Mesenchymal stem cell (in vitro differentiated cells and primary cell): ENCODE measurements at regions not wholly inside any gene's neighbourhood (a gene's known extent, or its start where the extent isn't known, plus 50 kb on each side); places are given as distances from the start of the nearest gene placed in this dataset.
"Not testable (repeated sequence)": the region's sequence is repeated elsewhere in the genome, so short reads cannot be mapped to it uniquely, and the experiment has no call there.

Source experiments
- DNase-seq: peaks from one replicate; pipeline ENCODE4 v3.0.0-alpha.2; 2013
- H2AFZ ChIP-seq: one replicate; pipeline ENCODE4 v1.6.1; 2013; ENCODE audit warnings: low read depth, mild to moderate bottlenecking, control low read depth, inconsistent platforms, low read length, moderate library complexity
- H2AK5ac ChIP-seq: 2 replicates; pipeline ENCODE4 v1.6.1; 2013; ENCODE audit warnings: low read length, moderate library complexity, mild to moderate bottlenecking, inconsistent platforms; ENCODE audit not compliant: severe bottlenecking
- H2BK120ac ChIP-seq: one replicate; pipeline ENCODE4 v1.6.1; 2013; ENCODE audit warnings: low read depth, mild to moderate bottlenecking, inconsistent platforms, low read length, moderate library complexity
- H2BK12ac ChIP-seq, 2 experiments: one replicate each; pipeline ENCODE4 v1.6.1; 2013; ENCODE audit warnings: inconsistent platforms in 2 of 2, low read length in 2 of 2, mild to moderate bottlenecking in 2 of 2, moderate library complexity in 2 of 2, control low read depth in 1 of 2
- H2BK15ac ChIP-seq: one replicate; pipeline ENCODE4 v1.6.1; 2013; ENCODE audit warnings: mild to moderate bottlenecking, low read depth, inconsistent platforms; ENCODE audit not compliant: poor library complexity, severe bottlenecking
- H2BK5ac ChIP-seq: 2 replicates; pipeline ENCODE4 v1.6.1; 2013; ENCODE audit warnings: low read depth, mild to moderate bottlenecking, low read length, control low read depth, inconsistent platforms; ENCODE audit not compliant: poor library complexity, severe bottlenecking
- H3K14ac ChIP-seq, 2 experiments: one replicate each; pipeline ENCODE4 v1.6.1; 2013; ENCODE audit warnings: inconsistent platforms in 2 of 2, low read length in 2 of 2, control low read depth in 1 of 2, mild to moderate bottlenecking in 1 of 2, moderate library complexity in 1 of 2
- H3K18ac ChIP-seq, 2 experiments: one replicate each; pipeline ENCODE4 v1.6.1; 2013; ENCODE audit warnings: inconsistent platforms in 2 of 2, low read length in 2 of 2, control low read depth in 1 of 2, low read depth in 1 of 2, mild to moderate bottlenecking in 1 of 2
- H3K23ac ChIP-seq, 2 experiments: one replicate each; pipeline ENCODE4 v1.6.1; 2013; ENCODE audit warnings: inconsistent platforms in 2 of 2, low read length in 2 of 2, mild to moderate bottlenecking in 2 of 2, moderate library complexity in 2 of 2, control low read depth in 1 of 2
- H3K27ac ChIP-seq: 2 replicates; pipeline ENCODE4 v1.5.1; 2013; ENCODE audit warnings: mild to moderate bottlenecking, moderate library complexity, low read length, control low read depth, inconsistent platforms; ENCODE audit not compliant: poor library complexity, severe bottlenecking
- H3K27me3 ChIP-seq, 2 experiments: 2 replicates each; pipeline versions ENCODE4 v1.6.1 to v1.7.0; 2013; ENCODE audit warnings: low read length in 2 of 2, mild to moderate bottlenecking in 2 of 2, moderate library complexity in 2 of 2, control low read depth in 1 of 2, inconsistent platforms in 1 of 2; ENCODE audit not compliant: control insufficient read depth in 1 of 2, insufficient read depth in 1 of 2
- H3K36me3 ChIP-seq, 2 experiments: 2 replicates each; pipeline versions ENCODE4 v1.6.1 to v1.7.0; 2013; ENCODE audit warnings: low read length in 2 of 2, control low read depth in 1 of 2, inconsistent platforms in 1 of 2, low read depth in 1 of 2, mild to moderate bottlenecking in 1 of 2; ENCODE audit not compliant: insufficient read depth in 2 of 2, control insufficient read depth in 1 of 2
- H3K4ac ChIP-seq, 2 experiments: one replicate each; pipeline ENCODE4 v1.6.1; 2013; ENCODE audit warnings: inconsistent platforms in 2 of 2, low read length in 2 of 2, mild to moderate bottlenecking in 2 of 2, moderate library complexity in 2 of 2, control low read depth in 1 of 2, low read depth in 1 of 2
- H3K4me1 ChIP-seq: 2 replicates; pipeline ENCODE4 v1.6.1; 2013; ENCODE audit warnings: low read depth, low read length, control low read depth; ENCODE audit not compliant: control insufficient read depth, insufficient read depth
- H3K4me2 ChIP-seq: 2 replicates; pipeline ENCODE4 v1.6.1; 2013; ENCODE audit warnings: low read length, mild to moderate bottlenecking, inconsistent platforms; ENCODE audit not compliant: poor library complexity, severe bottlenecking
- H3K4me3 ChIP-seq, 2 experiments: 2 replicates each; pipeline versions ENCODE4 v1.5.1 to v1.7.0; 2013; ENCODE audit warnings: low read length in 2 of 2, mild to moderate bottlenecking in 2 of 2, control low read depth in 1 of 2, low read depth in 1 of 2; ENCODE audit not compliant: insufficient read depth in 1 of 2
- H3K79me1 ChIP-seq: replicated peaks from 2 replicates; pipeline ENCODE4 v1.6.1; 2013; ENCODE audit warnings: mild to moderate bottlenecking, control low read depth, low read length, inconsistent platforms; ENCODE audit not compliant: poor library complexity, severe bottlenecking
- H3K9ac ChIP-seq: 2 replicates; pipeline ENCODE4 v1.7.0; 2013; ENCODE audit warnings: mild to moderate bottlenecking, low read length, moderate library complexity
- H3K9me3 ChIP-seq: 2 replicates; pipeline ENCODE4 v1.7.0; 2013; ENCODE audit warnings: mild to moderate bottlenecking, low read length; ENCODE audit not compliant: control insufficient read depth
- H4K8ac ChIP-seq: one replicate; pipeline ENCODE4 v1.6.1; 2013; ENCODE audit warnings: inconsistent platforms, mild to moderate bottlenecking, low read length, moderate library complexity
- H4K91ac ChIP-seq: one replicate; pipeline ENCODE4 v1.6.1; 2013; ENCODE audit warnings: mild to moderate bottlenecking, low read length, inconsistent platforms
- WGBS: methylation state at CpG from one replicate; pipeline ENCODE4 v1.1.7; 2013; ENCODE audit warnings: mixed read lengths; 5-methylcytosine and 5-hydroxymethylcytosine counted together

GRCh38 chr7:73220766-73221370, 87.8 kb downstream of the NSUN5 start:
- not testable (repeated sequence) for H4K91ac ChIP-seq, H3K4ac ChIP-seq, H3K18ac ChIP-seq, H3K9ac ChIP-seq, H2BK5ac ChIP-seq, H3K27me3 ChIP-seq, H3K9me3 ChIP-seq, H4K8ac ChIP-seq, H3K4me1 ChIP-seq, H3K36me3 ChIP-seq, DNase-seq, H2BK120ac ChIP-seq, H2BK15ac ChIP-seq, H3K79me1 ChIP-seq, H2AFZ ChIP-seq, H3K4me3 ChIP-seq, H3K4me2 ChIP-seq, H2AK5ac ChIP-seq, H2BK12ac ChIP-seq, H3K14ac ChIP-seq, H3K23ac ChIP-seq, H3K27ac ChIP-seq
- WGBS, result no CpG with 5 or more reads among the region's 6 CpGs

- no CpG with 5 or more reads among the region's 15 CpGs for WGBS
- H3K4me1 ChIP-seq, result not testable (repeated sequence)
Measured at GRCh38 chr7:73220357-73220756, 88.3 kb downstream of the NSUN5 start.

GRCh38 chr7:73218802-73219201, 89.8 kb downstream of the NSUN5 start:
- not testable (repeated sequence) for H4K91ac ChIP-seq, H2BK120ac ChIP-seq, H3K36me3 ChIP-seq, H3K4ac ChIP-seq, H3K27me3 ChIP-seq, H2BK5ac ChIP-seq, H3K14ac ChIP-seq, H3K4me1 ChIP-seq, H3K23ac ChIP-seq, H3K18ac ChIP-seq, H2BK15ac ChIP-seq, H3K9ac ChIP-seq, H4K8ac ChIP-seq, H3K79me1 ChIP-seq, DNase-seq, H3K4me2 ChIP-seq, H2AFZ ChIP-seq, H3K4me3 ChIP-seq, H2BK12ac ChIP-seq, H2AK5ac ChIP-seq, H3K9me3 ChIP-seq, H3K27ac ChIP-seq
- WGBS, result no CpG with 5 or more reads among the region's 2 CpGs

More at GRCh38 chr7:73220357-73220756, 88.3 kb downstream of the NSUN5 start:
- H2AFZ ChIP-seq, H2BK12ac ChIP-seq, H3K4me2 ChIP-seq, H3K4ac ChIP-seq, H3K18ac ChIP-seq, H3K27me3 ChIP-seq, DNase-seq, H3K14ac ChIP-seq, H2BK15ac ChIP-seq, H4K91ac ChIP-seq, H3K36me3 ChIP-seq, H2AK5ac ChIP-seq, H3K4me3 ChIP-seq, H3K27ac ChIP-seq, H2BK120ac ChIP-seq, H3K9ac ChIP-seq, H3K9me3 ChIP-seq, H3K23ac ChIP-seq, H4K8ac ChIP-seq, H3K79me1 ChIP-seq, H2BK5ac ChIP-seq: not testable (repeated sequence)

- no CpG with 5 or more reads among the region's 10 CpGs for WGBS
- H4K91ac ChIP-seq, H2BK120ac ChIP-seq, H3K4ac ChIP-seq, H3K18ac ChIP-seq, H3K4me3 ChIP-seq, H2BK15ac ChIP-seq, H2BK5ac ChIP-seq, H2AK5ac ChIP-seq, H4K8ac ChIP-seq, H3K23ac ChIP-seq, H3K4me1 ChIP-seq, H3K14ac ChIP-seq, H3K79me1 ChIP-seq, H3K27ac ChIP-seq, H3K9me3 ChIP-seq, H3K27me3 ChIP-seq, H2AFZ ChIP-seq, H3K36me3 ChIP-seq, H3K4me2 ChIP-seq, H2BK12ac ChIP-seq, H3K9ac ChIP-seq, DNase-seq: not testable (repeated sequence)
Measured at GRCh38 chr7:73216046-73216675, 92.5 kb downstream of the NSUN5 start.
